Cardiac fibroblast (primary cell): ENCODE measurements at regions not wholly inside any gene's neighbourhood (a gene's known extent, or its start where the extent isn't known, plus 50 kb on each side); places are given as distances from the start of the nearest gene placed in this dataset.

Source experiments
- DNase-seq, 2 donors: peaks; one replicate each; pipeline versions ENCODE4 v3.0.0 to v3.0.0-alpha.2; 2010; ENCODE audit warnings: low read depth in 2 of 2
- H3K4me3 ChIP-seq, 2 donors: replicated peaks in 1 of 2; 1 replicate in 1 of 2; 2 replicates in 1 of 2; pipeline ENCODE4 v1.5.1; 2011; ENCODE audit warnings: low read depth in 2 of 2, low read length in 2 of 2, mild to moderate bottlenecking in 2 of 2, moderate library complexity in 1 of 2
- CTCF ChIP-seq: IDR thresholded peaks from one replicate; pipeline ENCODE4 v1.5.1; 2011; ENCODE audit warnings: low read depth, mild to moderate bottlenecking, low read length, inconsistent platforms

- TF ChIP-seq CTCF, result no peak
- DNase-seq, result no peak
- no peak overlapping the region for H3K4me3 ChIP-seq
Measured at GRCh38 chr1:93808871-93809270, 70.1 kb downstream of the DNTTIP2 start.

GRCh38 chr1:93807311-93807930, 71.6 kb downstream of the DNTTIP2 start:
- TF ChIP-seq CTCF, result no peak
- no peak for DNase-seq
- H3K4me3 ChIP-seq, result no peak overlapping the region

- TF ChIP-seq CTCF, result no peak
- H3K4me3 ChIP-seq, result no peak overlapping the region
- peak; percentile 33 to 64 for DNase-seq
Measured at GRCh38 chr1:93805027-93805610, 73.9 kb downstream of the DNTTIP2 start.

- no peak for TF ChIP-seq CTCF
- H3K4me3 ChIP-seq, result peak overlapping the region in 1 of 2 donors; percentile 13
- DNase-seq, result peak; percentile 90 to 93
Measured at GRCh38 chr1:93804412-93804811, 74.6 kb downstream of the DNTTIP2 start.

GRCh38 chr1:93801471-93801870, 77.5 kb downstream of the DNTTIP2 start:
- H3K4me3 ChIP-seq, result no peak overlapping the region
- no peak for DNase-seq
- no peak for TF ChIP-seq CTCF

- no peak for DNase-seq
- no peak for TF ChIP-seq CTCF
- no peak overlapping the region for H3K4me3 ChIP-seq
Measured at GRCh38 chr1:93800856-93801255, 78.2 kb downstream of the DNTTIP2 start.

- peak; percentile 88 to 94 for DNase-seq
Measured at GRCh38 chr1:93798291-93798690, 80.7 kb downstream of the DNTTIP2 start.

More at GRCh38 chr1:93798291-93798690, 80.7 kb downstream of the DNTTIP2 start:
- TF ChIP-seq CTCF, result no peak
- no peak overlapping the region for H3K4me3 ChIP-seq
